HepG2 (cell line): ENCODE measurements at regions not wholly inside any gene's neighbourhood (a gene's known extent, or its start where the extent isn't known, plus 50 kb on each side); places are given as distances from the start of the nearest gene placed in this dataset.

Experiments
- CTCF ChIP-seq: sonication (generic); formaldehyde crosslinking; IDR thresholded peaks from 2 replicates; pipeline ENCODE4 v1.5.0; 2020; ENCODE audit warnings: mild to moderate bottlenecking, missing genetic modification reagents, moderate library complexity
- EHMT2 ChIP-seq: fragments of 200-600 bp; sonication (generic); IDR thresholded peaks from 2 replicates; pipeline ENCODE4 v1.7.0; 2017; ENCODE audit warnings: antibody characterized with exemption, low read depth, low read length, borderline replicate concordance
- HOMEZ ChIP-seq: IDR thresholded peaks from 2 replicates; pipeline ENCODE4 v1.6.1; 2016; ENCODE audit warnings: low read depth
- JUND ChIP-seq: sonication (generic); formaldehyde crosslinking; IDR thresholded peaks from 2 replicates; pipeline ENCODE4 v1.8.0; 2022; ENCODE audit warnings: mild to moderate bottlenecking, missing genetic modification reagents
- POLR2AphosphoS5 ChIP-seq: IDR thresholded peaks from 2 replicates; pipeline ENCODE4 v1.6.1; 2012; ENCODE audit warnings: low read depth, low read length
- PRPF4 ChIP-seq: fragments of 200-400 bp; formaldehyde crosslinking; IDR thresholded peaks from 2 replicates; pipeline ENCODE4 v1.6.1; 2016; ENCODE audit warnings: low read length, low read depth; ENCODE audit not compliant: poor library complexity, severe bottlenecking
- RELA ChIP-seq: sonication (generic); formaldehyde crosslinking; IDR thresholded peaks from 2 replicates; pipeline ENCODE4 v1.4.0; 2020; ENCODE audit warnings: missing genetic modification reagents
- SNRNP70 ChIP-seq: fragments of 200-400 bp; formaldehyde crosslinking; IDR thresholded peaks from 2 replicates; pipeline ENCODE4 v1.6.1; 2017; ENCODE audit warnings: mild to moderate bottlenecking, low read depth, low read length, moderate library complexity
- TBX3 ChIP-seq: fragments of 450-650 bp; IDR thresholded peaks from 2 replicates; pipeline ENCODE4 v1.6.1; 2017; ENCODE audit warnings: antibody characterized with exemption, mild to moderate bottlenecking, inconsistent platforms, borderline replicate concordance
- TF ChIP-seq, protein P1 (sequence below): sonication (generic); formaldehyde crosslinking; IDR thresholded peaks from 2 replicates; pipeline ENCODE4 v1.4.0; 2020; ENCODE audit warnings: mild to moderate bottlenecking, missing genetic modification reagents
- TF ChIP-seq, protein P2 (sequence below): sonication (generic); formaldehyde crosslinking; IDR thresholded peaks from 2 replicates; pipeline ENCODE4 v1.4.0; 2020; ENCODE audit warnings: mild to moderate bottlenecking, low read depth, missing genetic modification reagents

GRCh38 chr2:164368896-164369295, 252.4 kb downstream of the GRB14 start:
- TF ChIP-seq POLR2AphosphoS5 (no peak), EHMT2 (no peak), TBX3 (no peak), PRPF4 (no peak), JUND (CRISPR knock-in tag) (no peak), CTCF (CRISPR knock-in tag) (no peak), HOMEZ (CRISPR knock-in tag) (no peak), RELA (no peak), SNRNP70 (no peak)
- TF ChIP-seq, protein P1, sequence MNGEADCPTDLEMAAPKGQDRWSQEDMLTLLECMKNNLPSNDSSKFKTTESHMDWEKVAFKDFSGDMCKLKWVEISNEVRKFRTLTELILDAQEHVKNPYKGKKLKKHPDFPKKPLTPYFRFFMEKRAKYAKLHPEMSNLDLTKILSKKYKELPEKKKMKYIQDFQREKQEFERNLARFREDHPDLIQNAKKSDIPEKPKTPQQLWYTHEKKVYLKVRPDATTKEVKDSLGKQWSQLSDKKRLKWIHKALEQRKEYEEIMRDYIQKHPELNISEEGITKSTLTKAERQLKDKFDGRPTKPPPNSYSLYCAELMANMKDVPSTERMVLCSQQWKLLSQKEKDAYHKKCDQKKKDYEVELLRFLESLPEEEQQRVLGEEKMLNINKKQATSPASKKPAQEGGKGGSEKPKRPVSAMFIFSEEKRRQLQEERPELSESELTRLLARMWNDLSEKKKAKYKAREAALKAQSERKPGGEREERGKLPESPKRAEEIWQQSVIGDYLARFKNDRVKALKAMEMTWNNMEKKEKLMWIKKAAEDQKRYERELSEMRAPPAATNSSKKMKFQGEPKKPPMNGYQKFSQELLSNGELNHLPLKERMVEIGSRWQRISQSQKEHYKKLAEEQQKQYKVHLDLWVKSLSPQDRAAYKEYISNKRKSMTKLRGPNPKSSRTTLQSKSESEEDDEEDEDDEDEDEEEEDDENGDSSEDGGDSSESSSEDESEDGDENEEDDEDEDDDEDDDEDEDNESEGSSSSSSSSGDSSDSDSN (CRISPR knock-in tag), result no peak
- TF ChIP-seq, protein P2, sequence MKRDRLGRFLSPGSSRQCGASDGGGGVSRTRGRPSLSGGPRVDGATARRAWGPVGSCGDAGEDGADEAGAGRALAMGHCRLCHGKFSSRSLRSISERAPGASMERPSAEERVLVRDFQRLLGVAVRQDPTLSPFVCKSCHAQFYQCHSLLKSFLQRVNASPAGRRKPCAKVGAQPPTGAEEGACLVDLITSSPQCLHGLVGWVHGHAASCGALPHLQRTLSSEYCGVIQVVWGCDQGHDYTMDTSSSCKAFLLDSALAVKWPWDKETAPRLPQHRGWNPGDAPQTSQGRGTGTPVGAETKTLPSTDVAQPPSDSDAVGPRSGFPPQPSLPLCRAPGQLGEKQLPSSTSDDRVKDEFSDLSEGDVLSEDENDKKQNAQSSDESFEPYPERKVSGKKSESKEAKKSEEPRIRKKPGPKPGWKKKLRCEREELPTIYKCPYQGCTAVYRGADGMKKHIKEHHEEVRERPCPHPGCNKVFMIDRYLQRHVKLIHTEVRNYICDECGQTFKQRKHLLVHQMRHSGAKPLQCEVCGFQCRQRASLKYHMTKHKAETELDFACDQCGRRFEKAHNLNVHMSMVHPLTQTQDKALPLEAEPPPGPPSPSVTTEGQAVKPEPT (CRISPR knock-in tag), result no peak
